Activated CD4-positive, alpha-beta T cell treated with anti-CD3 and anti-CD28 coated beads, Interleukin-2, Interleukin-6, amounts not matched to agents 100 ng/mL and 50 ng/mL, durations not matched to agents 16 hours and 8 hours (primary cell): ENCODE measurements at regions not wholly inside any gene's neighbourhood (a gene's known extent, or its start where the extent isn't known, plus 50 kb on each side); places are given as distances from the start of the nearest gene placed in this dataset.
A peak's percentile ranks its signal among the peaks of the same experiment; 100 is the strongest.
"Not testable (repeated sequence)": the region's sequence is repeated elsewhere in the genome, so short reads cannot be mapped to it uniquely, and the experiment has no call there.

ENCODE experiments used
- DNase-seq: peaks from one replicate; pipeline ENCODE4 v3.0.0-alpha.2; 2020

DNA sequence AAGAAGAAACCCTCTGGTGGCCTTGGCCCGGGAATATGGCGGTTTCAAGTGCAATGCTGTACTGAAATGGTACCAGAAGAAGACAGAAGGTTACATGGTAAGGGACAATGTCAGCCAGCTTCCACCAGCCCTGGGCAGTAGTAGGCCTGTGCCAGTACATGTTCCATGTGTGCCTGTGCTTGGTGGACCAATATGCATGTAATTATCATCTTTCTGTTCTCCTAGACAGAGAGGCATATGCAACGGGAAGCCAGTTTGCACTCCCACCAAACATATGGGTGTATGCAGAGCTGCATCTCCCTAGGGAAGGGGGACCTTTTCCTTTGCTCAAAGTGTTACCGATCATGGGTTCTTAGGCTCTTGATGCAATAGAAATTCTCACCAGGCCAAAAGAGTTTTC is 80.9 kb upstream of the ADORA2B start:
- DNase-seq: not testable (repeated sequence)

DNA sequence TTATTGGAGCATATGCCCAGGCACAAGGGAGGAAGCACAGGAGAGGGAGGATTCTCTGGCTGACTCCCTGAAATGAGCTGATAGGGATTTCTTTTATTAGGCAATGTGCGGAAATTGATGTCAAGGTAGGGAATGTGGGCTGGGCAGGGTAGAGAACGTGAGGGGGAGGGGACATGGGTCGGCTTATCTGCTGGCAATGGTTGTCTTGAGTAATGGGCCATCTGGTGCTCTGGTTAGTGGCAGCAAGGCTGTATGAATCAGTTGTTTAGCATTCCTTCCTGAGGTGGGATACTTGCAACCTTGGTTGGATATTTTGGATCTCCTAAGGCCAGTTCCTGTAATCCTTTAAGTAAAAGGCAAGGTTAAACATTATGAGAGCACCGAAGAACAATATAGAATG is 80.5 kb upstream of the ADORA2B start:
- DNase-seq: not testable (repeated sequence)

DNA sequence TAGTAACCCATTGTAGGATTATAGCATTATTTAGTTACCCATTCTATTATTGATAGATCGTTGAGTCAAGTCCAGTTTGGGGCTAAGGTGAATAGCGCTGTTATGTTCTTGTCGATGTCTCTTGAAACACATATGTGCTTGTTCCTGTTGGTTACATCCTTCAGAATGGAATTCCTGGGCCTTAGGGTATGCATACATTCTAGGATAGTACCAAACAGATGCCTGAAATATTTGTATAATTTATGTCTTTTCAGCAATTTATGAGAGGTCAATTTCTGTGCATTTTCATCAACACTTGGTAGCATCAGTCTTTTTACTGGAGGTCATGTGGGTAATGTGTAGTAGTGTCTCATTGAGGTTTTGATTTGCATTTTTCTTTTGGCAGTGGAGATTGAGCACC is 78.9 kb upstream of the ADORA2B start:
- DNase-seq: not testable (repeated sequence)

DNA sequence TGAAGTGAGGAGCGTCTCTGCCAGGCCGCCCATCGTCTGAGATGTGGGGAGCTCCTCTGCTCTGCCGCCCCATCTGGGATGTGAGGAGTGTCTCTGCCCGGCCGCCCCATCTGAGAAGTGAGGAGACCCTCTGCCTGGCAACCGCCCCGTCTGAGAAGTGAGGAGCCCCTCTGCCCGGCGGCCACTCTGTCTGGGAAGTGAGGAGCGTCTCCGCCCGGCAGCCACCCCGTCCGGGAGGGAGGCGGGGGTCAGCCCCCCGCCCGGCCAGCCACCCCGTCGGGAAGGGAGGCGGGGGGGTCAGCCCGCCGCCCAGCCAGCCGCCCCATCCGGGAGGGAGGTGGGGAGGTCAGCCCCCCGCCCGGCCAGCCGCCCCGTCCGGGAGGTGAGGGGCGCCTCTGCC is 77.6 kb upstream of the ADORA2B start:
- not testable (repeated sequence) for DNase-seq

DNA sequence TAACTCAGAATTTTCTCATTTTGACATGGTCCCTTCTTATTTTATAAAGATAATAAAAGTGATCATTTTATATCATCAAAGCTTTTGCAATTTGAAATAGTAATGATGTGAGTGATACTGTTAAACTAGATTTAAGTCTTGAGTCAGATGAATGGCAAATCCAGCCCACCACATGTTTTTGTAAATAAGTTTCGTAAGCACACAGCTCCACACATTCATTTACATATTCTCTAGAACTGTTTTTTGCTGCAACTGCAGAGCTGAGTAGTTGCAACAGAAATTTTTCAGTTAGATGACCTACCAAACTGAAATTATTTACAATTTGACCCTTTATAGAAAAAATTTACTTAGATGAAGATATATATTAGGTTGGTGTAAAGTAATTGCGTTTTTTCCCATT is 75.1 kb upstream of the ADORA2B start:
- DNase-seq: not testable (repeated sequence)

DNA sequence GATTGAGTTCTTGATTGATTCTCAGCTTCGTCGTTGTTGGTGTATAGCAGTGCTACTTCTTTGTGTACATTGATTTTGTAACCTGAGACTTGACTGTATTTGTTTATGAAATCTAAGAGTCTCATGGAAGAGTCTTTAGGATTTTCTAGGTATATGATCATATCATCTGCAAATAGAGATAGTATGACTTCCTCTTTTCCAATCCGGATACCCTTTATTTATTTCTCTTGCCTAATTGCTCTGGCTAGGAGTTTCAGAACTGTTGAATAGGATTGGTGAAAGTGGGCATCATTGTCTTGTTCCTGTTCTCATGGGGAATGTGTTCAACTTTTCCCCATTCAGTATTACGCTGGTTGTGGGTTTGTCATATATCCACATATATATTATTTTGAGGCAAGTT is 72.3 kb upstream of the ADORA2B start:
- DNase-seq: not testable (repeated sequence)

DNA sequence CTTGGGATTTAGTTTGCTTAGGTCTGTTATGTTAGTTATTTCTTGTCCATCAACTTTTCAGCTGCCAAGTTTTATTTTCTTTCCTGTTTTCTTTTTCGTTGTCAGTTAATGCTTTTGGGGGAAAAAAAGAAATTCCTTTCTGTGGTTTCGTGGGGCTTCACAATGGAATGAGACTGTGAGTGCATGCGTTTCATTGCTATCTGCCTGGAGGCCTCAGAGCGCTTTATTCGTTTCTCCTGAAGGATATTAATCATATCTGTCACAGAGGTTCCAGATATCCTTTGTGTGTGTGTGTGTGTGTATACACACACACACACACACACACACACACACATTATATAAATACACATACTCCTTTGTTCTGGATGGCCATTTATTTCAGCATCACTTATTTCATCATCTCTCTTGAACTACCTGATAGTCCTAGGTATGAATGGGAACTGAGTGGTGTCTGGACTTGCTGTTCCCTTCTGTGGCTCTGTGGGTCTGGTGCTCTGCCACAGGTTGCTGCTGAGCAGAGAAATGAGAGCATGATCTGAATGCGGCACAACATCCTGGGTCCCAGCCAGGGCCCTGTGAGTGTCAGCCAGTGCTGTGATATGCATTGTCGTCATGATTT is 66.9 kb upstream of the ADORA2B start:
- DNase-seq: not testable (repeated sequence)

DNA sequence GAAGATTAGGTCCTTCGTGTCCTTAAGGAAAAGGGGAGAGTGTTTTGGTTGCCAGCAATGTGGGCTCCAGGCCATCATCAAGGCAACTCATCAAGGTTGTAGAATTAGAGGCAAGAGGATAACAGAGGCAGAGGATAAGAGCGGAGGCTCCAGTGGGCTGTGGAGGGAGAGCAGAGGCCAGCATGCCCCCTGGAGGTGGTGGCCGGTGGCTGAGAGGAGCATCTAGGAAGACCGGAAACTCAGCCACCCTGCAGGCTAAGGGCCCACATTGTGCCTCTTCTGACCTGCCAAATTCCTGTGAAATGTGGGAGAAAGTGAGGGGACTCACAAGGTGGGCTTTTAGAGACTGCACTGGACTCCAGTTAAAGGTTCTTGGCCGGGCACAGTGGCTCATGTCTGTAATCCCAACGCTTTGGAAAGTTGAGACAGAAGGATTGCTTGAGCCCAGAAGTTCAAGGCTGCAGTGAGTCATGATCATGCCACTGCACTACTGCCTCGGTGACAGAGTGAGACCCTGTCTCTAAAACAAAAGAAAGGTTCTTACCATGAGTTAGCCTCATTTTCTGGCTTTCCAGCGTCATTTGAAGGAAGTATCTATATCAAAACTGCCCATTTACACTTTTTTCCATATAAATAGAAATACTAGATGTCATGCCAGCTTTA is 62.7 kb upstream of the ADORA2B start:
- no peak for DNase-seq

DNA sequence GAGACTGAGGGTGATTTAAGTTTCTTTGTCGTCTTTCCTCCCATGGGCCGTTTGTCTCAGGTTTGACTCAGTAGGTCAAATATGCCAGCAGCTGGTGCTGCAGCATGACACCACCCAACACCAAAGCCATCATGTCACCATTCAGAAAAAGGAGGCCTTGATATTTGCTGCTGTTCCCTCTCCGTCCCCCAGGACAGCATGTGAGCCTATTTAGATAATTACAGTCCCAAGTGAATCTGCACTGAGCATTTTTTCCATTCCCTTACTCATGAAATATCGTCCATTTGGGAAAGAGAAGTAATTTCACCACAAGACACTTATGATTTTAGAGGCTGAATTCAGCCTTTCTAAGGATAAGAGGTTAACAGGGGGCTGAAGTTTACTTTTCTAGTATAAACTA is 62.2 kb upstream of the ADORA2B start:
- DNase-seq: no peak

DNA sequence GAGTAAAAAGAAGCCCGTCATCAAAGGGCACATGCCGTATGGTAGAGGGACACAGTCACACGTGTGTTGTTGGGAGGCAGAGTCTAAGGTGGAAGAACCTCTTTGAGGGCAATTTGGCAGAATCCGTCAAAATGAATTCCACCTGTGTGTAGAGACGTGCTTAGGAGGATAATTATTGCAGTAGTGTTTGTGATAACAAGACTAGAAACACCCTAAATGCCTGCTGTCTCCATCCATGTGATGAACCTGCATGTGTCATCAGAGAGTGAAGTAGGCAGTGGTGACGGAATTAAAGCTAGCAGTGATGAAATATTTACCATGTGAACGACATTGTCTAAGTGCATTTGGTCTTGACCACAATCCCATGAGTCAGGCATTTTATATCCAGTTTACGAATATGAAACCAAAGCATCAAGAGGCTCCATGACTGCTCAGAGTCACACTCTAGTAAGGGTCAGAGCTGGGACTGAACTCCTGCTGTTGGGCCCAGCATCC is 61.3 kb upstream of the ADORA2B start:
- no peak for DNase-seq

DNA sequence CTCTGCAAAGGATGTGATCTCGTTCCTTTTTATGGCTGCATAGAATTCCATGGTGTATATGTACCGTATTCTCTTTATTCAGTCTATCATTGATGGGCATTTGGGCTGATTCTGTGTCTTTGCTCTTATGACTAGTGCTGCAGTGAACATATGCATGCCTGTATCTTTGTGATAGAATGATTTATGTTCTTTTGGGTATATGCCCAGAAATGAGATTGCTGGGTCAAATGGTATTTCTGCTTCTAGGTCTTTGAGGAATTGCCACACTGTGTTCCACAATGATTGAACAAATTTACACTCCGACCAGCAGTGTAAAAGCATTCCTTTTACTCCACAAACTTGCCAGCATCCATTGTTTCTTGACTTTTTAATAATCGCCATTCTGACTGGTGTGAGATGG is 60.2 kb upstream of the ADORA2B start:
- DNase-seq: no peak

DNA sequence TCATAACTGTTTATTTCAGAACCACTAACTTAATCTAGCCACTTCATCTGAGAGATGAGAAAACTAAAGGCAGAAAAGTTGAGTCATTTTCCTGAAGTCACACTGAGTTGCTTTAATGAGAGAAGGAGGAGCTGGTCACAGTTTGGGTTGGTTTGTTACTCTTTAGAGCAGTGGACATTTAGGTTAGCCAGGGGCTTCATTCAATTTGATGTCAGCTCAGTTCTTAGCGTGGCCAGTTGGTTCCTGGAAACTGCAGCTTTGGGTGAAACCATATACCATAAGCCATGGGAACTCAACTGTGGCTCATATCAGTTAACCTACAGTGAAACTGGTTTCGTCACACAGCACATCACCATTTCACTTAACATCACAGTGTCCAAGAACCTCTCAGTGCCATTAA is 59.2 kb upstream of the ADORA2B start:
- peak; percentile 41 for DNase-seq

DNA sequence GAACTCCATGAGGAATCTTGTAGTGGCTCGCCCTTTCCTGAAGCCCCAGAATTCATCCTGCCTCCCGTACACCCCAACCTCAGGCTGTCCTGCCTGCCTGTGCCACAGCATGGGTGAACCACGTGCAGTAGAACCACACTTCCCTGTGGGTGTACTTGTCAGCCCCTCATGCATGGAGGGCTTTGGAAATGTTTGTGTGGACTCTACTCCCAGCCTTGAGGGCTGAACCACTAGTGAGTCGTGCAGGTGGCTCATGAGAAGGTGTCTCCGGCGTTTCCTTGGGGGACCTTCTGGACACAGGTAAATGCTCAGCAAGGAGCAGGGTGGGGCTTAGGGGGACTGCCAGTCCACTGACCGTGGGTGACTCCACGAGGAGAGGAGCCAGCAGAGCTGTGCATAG is 58.7 kb upstream of the ADORA2B start:
- no peak for DNase-seq

DNA sequence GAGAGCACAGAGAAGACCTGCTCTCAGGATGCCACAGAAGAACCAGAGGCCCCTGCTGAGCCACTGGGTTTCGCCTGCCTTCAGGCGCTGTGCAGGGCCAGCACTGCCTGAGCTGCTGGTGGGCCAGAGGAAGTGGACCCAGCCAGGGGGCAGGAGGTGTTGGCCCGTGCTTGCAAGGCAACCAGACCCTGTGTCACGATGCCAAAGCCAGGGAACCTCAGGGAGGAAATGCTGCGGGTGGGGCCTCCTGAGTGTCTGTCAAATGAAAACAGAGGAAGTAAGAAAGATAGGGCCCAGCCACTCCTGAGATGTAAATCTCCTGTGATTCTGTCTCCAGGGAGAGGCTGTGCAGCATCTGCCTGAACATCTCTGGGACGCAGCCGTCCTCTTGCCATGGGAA is 58.1 kb upstream of the ADORA2B start:
- DNase-seq: peak; percentile 6

DNA sequence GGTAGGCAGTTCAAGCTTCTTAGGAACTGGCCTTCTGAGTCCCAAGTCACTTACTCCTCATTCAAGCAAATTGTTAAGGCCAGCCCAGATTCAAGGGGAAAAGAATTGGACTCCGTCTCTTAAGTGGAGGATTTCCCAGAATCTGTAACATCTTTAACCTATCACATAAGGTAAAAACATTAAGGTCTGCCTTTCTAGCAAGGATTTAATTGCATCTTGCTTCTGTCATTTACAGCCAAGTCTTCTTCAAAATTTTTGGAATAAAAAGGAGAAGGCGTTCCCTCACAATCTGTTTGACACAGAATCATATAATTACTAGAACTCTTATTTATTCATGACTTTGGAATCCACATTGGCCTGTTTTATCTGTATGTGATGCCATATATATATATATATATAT is 56.5 kb upstream of the ADORA2B start:
- DNase-seq: no peak

DNA sequence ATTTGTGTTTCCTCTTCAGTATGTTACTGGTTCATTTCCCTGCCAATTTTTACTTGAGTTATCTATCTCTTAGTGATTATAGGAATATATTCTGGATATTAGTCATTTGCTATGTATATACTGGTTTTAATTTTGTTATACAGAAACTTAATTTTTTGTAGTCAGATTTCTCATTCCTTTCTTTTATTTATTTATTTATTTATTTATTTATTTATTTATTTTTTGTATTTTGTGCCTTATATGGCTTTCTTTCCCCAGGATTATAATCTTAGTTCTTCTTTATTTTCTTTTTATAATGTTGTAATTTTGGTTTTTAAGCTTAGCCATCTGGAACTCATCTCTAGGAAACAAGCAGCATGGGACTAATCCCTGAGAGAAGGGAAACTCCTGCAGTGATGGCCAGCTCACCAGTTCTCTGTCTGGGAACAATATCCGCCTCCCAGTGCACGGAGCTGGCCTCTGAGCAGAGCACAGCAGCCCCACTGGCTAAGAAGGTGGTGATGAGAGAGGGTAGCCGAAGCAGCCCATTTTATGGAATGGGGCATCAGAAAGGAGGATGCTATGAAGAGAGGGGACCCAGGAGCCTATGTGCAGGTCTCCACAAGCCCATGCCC is 54.5 kb upstream of the ADORA2B start:
- no peak for DNase-seq

DNA sequence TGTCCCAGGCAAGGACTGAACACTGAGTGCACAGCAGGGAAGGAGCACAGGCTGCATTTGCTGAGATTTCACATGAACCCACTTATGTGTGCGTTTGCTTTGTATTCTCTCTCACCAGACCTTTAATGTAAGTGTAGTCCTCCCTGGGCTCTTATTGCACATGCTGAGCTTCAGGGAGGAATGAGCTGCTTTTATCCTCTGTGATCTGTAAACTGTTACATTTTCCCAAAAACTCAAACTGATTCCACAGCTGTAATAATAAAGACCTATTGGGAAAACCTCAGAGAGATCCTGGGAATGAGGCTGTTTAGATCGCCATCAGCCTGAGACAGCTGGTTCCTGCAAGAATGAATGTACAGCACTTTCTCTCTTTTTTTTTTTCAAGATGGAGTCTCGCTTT is 53.6 kb upstream of the ADORA2B start:
- no peak for DNase-seq

DNA sequence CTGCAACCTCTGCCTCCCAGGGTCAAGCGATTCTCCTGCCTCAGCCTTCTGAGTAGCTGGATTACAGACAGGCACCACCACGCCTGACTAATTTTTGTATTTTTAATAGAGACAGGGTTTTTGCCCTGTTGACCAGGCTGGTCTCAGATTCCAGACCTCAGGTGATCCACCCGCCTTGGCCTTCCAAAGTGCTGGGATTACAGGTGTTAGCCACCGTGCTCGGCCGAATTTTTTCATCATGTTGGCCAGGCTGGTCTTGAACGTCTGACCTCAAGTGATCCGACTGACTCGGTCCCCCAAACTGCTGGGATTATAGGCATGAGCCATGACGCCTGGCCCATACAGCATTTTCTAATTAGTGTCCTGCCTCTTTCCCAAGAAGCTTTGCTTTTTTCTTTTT is 52.7 kb upstream of the ADORA2B start:
- no peak for DNase-seq

DNA sequence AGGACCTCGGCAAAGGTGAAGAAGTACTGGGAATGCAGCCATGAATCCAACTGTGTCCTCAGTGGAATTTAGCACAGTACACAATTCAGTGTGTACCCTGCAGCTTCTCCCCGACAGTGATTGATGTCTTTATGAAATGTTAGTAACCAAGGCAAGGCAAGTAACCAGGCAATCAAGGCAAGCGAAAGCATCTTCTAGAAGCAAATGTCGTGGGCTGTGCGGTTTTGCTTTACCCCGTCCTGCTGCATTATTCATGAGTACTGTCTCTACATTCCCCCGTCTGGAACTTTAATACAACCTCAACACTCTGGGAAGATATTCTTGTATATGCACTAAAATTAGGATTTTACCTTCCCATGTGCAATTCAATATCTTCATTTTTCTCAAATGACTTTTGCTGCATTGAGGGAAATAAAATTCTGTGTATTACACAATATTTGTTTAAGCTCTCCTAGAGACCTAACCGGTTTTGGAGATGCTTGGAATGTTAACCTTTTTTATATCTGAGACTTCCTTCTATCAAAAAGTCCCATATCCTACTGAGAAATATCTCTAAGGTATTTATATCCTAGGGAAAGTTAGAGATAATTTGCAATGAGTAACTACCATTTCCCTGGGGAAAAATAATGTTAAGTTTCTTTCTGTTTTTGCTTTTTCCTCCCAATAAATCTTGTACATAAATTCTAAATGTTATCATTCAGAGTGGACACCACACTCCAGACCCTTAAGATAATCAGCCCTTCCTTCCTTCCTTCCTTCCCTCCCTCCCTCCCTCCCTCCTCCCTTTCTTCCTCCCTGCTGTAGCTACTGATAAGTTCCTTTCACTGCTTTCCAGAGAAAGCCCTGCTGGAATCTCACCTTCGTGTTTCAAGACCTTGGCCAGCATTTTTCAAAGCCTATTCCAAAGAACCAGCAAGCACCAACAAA is 51.9 kb upstream of the ADORA2B start:
- DNase-seq: no peak

DNA sequence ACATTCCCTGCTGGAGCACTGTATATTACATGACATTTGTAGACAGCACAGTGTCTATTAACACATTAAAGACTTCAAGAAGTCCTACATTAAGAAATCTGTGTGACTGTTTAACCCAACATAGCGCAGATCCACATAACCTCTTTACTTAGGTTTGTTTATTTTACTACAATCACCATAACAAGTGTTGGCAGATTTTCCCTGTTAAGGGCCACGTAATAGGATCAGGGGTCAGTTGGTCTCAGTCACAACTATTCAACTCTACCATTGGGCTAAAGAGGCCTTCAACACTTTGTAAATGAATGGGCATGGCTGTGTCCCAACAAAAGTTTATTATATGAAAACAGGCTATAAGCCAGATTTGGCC is 51.3 kb upstream of the ADORA2B start:
- DNase-seq: no peak

DNA sequence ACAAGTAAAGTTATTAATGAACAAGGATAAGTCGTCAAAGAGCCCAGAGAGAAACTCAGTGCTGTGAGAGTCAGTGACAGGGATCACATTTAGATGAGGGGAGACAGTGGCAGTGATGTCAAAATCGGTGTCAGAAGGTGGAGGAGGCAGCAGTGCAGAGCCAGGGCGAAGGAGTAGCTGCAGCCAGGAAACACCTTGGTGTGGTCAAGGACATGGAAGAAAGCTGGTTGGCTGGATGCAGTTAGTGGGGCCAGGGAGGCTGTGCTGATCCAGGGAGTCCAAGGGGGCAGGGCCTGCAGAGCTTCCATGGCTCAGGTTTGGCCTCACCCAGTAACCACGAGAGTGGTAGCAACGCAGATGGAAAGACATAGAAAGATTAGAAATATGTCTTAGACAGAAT is 50.7 kb upstream of the ADORA2B start:
- no peak for DNase-seq

DNA sequence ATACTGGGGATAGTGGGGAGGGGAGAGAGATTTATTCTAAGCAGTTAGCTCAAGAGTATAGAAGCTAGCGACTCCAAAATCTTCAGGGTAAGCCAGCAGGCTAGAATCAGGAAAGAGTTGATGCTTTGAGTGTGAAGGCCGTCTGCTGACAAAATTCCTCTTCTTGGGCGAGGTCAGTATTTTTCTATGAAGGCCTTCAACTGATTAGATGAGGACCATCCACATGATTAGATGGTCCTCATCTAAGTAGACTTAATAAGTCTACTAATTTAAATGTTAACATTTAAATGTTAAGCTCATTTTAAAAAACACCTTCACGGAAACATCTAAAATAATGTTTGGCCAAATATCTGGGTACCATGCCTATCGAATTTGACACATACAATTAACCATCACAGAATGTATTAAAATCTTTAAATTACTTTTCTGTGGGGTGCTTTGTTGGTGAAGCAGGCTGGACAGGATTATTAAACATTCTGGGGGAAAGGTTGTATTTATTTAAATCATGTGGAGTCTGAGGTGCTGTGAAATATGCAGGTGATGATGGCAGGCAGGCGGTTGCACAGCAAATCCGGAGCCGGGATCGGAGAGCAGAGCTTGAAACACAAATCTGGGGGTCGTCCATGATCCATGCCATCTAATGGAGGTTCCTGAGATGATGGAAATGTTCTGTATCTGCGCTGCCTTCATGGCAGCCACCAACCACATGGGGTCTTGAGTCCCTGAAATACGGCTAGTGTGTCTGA is 49.8 kb upstream of the ADORA2B start:
- no peak for DNase-seq
